NCI-H2081 (cell line): ENCODE measurements at regions not wholly inside any gene's neighbourhood (a gene's known extent, or its start where the extent isn't known, plus 50 kb on each side); places are given as distances from the start of the nearest gene placed in this dataset.
"Not testable (repeated sequence)": the region's sequence is repeated elsewhere in the genome, so short reads cannot be mapped to it uniquely, and the experiment has no call there.

Experiments
- DNase-seq, 2 experiments: peaks; one replicate each; lab custom pipeline; 2025; lab: John Stamatoyannopoulos, UW

DNA sequence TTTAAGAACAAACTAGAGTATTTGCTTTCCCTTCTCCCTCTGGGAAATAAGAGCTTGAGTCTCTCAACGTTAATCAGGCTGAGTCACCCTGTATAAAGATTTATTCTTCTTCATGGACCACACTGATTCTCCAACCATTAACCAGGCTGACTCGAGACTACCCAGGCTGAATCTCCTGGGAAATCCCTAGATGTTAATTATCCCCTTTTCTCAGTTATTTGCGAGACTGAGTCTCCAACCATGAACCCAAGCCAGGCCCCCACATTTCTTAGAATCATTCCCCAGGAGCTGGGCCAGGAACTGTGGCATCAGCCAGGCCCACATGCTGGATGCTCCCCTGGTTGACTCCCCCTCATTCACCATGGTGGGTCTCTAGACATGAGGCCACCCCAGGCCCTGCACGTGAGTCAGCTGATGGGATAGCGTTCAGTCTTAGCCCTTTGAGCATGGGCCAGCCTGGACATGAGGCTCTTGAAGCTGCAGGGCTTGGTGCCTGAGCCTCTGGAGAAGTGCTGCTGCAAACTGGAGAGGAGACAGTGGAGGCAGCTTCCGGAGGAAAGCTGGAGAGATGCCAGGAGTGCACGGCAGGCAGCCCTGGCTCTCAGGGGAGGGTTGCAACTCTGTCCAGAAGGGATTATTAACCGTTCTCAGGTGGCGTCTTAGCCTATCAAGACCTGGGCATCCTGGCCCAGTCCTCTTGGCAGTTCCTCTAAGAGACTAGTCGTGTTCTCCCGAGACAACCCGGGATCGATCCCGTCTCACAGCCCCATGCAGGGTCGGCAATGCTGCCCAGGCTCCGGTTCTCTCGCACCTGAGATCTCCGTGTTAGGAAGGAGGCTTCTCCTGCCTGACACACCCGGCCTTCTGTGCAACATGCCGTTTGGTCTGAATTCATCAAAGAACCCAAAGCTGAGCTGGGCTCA is 296.6 kb downstream of the ADGRD1 start:
- no peak for DNase-seq

DNA sequence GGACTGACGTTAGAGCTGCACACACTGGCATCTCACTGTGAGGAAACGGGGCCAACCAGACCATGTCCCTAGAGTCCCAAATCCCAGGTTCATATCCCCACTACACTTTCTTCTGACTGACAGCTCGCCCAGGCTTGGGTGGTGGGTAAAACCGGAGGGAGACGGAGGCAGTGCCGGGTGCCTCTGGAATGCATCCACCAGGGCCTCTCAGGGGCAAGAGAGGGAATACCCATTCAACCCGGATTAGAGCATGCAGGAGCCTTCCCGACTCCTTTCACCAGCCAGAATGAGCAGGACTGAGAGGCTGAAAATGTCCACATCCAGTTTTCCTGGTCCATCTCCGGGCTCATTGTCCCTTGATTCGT is 297.2 kb downstream of the ADGRD1 start:
- DNase-seq, result no peak

DNA sequence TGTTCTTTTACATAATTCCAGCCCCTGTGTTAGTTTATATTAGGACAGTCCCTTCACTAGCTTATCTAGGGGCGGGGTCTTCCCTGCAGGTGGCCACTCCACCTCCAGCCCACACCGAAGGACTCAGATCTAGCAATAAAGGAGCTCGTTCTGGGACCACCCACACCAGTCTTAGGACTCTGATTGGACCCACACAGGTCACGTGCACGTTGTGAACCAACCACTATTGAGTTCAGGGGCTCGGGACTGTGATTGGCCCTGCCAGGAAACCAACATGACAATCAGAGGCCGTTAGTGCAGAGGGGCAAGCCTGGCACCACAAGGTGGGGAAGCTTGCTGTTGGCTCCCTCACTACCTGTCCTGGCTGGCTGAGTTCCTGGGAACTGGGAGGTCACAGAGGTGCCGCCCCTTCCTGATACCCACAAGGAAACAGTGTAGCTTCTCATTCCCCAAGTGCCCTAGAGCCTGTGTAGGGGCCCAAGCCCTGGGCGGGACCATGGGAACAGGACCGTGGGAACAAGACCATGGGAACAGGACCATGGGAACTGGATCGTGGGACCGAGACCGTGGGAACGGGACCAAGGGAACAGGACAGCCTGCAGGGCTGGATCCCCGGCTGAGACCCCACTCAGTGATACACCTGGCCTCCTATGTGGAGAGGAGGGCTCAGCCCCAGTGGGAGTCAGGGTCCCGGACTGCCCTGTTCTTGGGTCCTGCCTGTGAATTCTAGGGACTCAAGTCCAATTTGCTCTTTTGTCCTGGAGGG is 297.8 kb downstream of the ADGRD1 start:
- DNase-seq, result no peak

DNA sequence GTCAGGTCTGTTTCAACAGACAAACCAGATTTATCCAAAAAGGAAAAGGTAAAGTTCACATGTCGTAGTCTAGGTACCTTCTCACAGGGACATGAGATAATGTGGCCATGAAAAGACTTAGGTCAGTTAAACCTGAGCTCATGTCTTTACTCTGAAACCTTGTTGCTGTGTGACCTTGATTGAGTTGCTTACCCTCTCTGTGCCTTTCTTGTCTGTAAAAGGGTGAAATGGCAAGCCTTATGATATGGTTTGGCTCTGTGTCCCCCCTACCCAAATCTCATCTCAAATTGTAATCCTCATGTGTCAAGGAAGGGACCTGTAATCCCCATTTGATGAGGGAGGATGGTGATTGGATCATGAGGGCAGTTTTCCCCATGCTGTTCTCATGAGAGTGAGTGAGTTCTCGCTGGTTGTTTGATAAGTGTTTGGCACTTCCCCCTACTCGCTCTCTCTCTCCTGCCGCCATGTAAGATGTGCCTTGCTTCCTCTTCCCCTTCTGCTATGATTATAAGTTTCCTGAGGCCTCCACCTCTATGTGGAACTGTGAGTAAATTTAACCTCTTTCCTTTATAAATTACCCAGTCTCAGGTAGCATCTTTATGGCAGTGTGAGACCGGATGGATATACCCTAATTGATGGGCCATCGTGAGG is 299.8 kb downstream of the ADGRD1 start:
- DNase-seq, result no peak

- DNase-seq, result no peak
These were observed 300.7 kb downstream of the ADGRD1 start for GRCh38 chr12:131254374-131254773.

GRCh38 chr12:131258398-131258797 is 304.7 kb downstream of the ADGRD1 start:
- DNase-seq, result no peak

- DNase-seq, result no peak
These were observed 306.7 kb downstream of the ADGRD1 start for GRCh38 chr12:131260251-131260905.

GRCh38 chr12:131260954-131261353 is 307.2 kb downstream of the ADGRD1 start:
- DNase-seq, result no peak

DNA sequence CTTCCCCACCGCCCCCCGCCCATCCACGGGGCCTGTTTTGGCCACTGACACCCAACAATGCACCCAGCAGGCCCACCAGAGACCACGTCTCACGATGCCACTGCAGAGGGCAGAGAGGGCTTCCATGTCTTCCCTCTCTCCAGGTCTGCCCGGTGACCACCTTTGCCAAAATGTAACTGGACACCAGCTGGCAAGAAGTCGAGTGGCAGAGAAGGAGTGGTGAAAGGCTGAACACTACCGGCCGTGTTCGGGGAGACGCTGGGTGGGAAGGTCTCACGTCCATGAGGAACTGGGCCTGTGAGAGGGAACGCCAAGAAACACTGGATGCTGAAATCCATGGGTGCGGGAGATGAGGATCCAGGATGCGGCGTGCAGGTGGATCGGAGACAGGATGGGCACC is 308.2 kb downstream of the ADGRD1 start:
- DNase-seq, result no peak

DNA sequence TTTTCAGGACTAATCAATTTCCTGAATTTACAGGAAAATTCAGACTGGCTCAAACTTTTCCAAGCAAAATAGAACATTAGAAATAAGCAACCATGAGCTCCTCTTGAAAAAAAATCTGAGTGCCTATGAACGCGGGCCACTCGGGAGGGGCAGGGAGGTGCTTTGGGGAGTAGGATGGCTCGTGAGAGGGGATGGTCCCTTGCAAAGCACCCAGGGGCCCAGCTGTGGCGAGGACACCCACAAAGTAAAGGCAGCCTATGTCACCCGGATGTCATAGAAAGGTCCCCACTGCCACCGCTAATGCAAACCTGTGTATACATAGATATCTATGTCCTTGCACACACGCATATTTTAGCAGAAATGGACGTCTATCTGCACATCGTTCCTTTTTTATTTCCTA is 309.9 kb downstream of the ADGRD1 start:
- DNase-seq, result no peak

- DNase-seq, result no peak
These were observed 310.9 kb downstream of the ADGRD1 start for GRCh38 chr12:131264635-131265034.

DNA sequence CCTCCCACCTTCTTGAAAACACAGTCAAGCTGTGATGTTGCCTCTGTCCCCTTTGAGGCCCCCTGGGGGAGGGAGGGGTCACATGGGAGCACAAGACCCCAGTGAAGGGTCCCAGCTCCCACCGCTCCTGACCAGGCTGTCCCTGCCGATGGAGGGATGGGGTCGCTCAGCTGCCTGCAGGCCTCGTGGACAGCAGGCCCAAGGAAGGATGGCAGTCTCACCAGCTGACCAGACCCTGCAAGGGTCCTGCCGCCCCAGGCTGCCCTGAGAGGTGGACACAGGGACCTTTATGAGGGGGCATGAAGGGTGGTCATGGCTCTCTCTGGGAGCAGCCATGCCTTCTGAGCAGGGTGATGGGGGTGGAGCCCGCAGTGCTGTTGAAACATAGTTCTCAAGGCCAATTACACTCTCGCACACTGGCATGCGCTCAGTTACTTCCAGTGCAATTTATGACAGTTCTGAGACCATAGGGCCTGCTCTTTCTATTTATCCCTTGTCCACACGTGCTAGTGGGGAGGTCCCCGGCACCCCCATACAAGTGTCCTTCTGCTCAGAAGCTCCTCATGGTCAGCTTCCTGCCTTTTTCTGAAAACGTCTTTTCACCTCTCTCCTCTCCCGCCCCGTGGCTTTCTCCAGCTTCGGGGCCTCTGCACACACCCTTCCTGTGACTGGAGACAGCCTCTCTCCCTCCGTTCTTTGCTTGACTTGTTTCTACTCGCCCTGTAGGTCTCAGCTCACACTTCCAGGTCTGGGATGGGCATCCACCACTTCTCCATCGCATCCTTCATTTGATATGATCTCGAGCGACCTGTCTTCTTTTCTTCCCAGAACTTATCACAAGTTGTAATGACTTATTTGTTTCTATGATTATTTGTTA is 313.1 kb downstream of the ADGRD1 start:
- no peak for DNase-seq

GRCh38 chr12:131267576-131267975 is 313.9 kb downstream of the ADGRD1 start:
- DNase-seq, result no peak

GRCh38 chr12:131268123-131268522 is 314.4 kb downstream of the ADGRD1 start:
- not testable (repeated sequence) for DNase-seq

GRCh38 chr12:131268571-131268970 is 314.9 kb downstream of the ADGRD1 start:
- DNase-seq, result not testable (repeated sequence)

- DNase-seq, result no peak
These were observed 315.8 kb downstream of the ADGRD1 start for GRCh38 chr12:131269551-131269950.

DNA sequence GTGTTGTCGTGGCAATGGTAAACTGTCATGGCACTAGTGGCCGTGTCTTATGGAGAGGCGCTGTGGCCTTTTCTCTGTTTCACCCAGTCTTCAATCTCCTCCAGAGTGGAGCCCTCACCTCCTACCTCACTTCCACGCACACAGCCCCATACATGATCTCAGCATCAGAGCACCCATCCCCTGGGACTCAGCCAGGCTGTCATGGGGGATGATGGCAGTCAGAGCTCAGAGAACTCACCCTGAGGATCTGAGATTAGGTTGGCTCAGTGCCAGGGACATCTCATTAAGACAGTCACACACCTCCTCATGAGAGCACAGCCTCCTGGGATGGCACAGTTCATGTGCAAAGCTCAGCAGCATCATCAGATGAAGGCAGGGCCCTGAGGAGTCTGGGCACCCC is 316.3 kb downstream of the ADGRD1 start:
- not testable (repeated sequence) for DNase-seq

- no peak for DNase-seq
These were observed 318.0 kb downstream of the ADGRD1 start for GRCh38 chr12:131271724-131272123.

DNA sequence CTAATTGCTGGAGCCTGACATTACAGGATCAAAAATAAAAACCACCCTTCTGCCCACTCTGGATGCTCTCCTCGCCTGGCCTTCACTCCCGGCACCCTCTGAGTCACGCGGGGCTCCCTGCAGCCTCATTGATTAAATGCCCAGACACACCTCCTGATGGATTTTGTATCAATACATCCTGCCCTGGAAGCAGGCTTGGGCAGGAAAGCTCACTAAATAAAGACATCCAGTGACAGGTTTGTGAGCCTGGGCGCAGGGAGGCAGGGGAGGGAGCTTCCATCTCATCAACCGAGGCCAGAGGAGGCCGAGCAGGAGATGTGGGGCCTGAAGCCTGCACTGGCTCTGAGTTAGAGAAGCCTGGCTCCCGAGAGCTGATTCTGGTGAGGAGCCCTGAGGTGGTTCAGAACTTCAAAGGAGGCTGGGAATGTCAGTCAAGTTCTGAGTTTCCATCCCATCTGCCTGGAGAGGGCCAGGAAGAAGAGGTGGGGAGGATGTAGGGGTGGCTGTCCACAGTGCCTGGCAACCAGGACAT is 318.6 kb downstream of the ADGRD1 start:
- not testable (repeated sequence) for DNase-seq

GRCh38 chr12:131273291-131273845 is 319.7 kb downstream of the ADGRD1 start:
- no peak for DNase-seq

- no peak for DNase-seq
These were observed 320.4 kb downstream of the ADGRD1 start for GRCh38 chr12:131274061-131274460.
